Keratinocyte (primary cell): ENCODE measurements at regions not wholly inside any gene's neighbourhood (a gene's known extent, or its start where the extent isn't known, plus 50 kb on each side); places are given as distances from the start of the nearest gene placed in this dataset.

Source experiments
- EZH2 ChIP-seq: IDR thresholded peaks from one replicate; pipeline ENCODE4 v1.6.1; 2012; ENCODE audit warnings: inconsistent platforms, mild to moderate bottlenecking, low read length, moderate library complexity
- TF ChIP-seq, protein P1 (sequence below), 3 experiments: IDR thresholded peaks in 1 of 3; conservative IDR thresholded peaks in 1 of 3; optimal IDR thresholded peaks in 1 of 3; 2 replicates in 2 of 3; 3 replicates in 1 of 3; pipeline versions ENCODE3 to v1.5.1; 2011; ENCODE audit warnings: low read length in 3 of 3, mild to moderate bottlenecking in 3 of 3, moderate library complexity in 2 of 3, control low read depth in 1 of 3, inconsistent platforms in 1 of 3; ENCODE audit not compliant: insufficient read depth in 2 of 3; ENCODE audit errors: extremely low read depth in 1 of 3

GRCh38 chr12:41940571-41940970 lies 204.1 kb downstream of the GXYLT1 start:
- TF ChIP-seq, protein P1, sequence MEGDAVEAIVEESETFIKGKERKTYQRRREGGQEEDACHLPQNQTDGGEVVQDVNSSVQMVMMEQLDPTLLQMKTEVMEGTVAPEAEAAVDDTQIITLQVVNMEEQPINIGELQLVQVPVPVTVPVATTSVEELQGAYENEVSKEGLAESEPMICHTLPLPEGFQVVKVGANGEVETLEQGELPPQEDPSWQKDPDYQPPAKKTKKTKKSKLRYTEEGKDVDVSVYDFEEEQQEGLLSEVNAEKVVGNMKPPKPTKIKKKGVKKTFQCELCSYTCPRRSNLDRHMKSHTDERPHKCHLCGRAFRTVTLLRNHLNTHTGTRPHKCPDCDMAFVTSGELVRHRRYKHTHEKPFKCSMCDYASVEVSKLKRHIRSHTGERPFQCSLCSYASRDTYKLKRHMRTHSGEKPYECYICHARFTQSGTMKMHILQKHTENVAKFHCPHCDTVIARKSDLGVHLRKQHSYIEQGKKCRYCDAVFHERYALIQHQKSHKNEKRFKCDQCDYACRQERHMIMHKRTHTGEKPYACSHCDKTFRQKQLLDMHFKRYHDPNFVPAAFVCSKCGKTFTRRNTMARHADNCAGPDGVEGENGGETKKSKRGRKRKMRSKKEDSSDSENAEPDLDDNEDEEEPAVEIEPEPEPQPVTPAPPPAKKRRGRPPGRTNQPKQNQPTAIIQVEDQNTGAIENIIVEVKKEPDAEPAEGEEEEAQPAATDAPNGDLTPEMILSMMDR (optimal IDR thresholded peaks at IDR 0.05 in 1 of 3, IDR thresholded peaks at IDR 0.05 in 1 of 3, conservative IDR thresholded peaks at IDR 0.05 in 1 of 3; ENCODE audit: extremely low read depth in 1 of 3, insufficient read depth in 2 of 3, low read length in 3 of 3): no peak
- no peak for TF ChIP-seq EZH2
